Brain microvascular endothelial cell (primary cell): ENCODE measurements at regions not wholly inside any gene's neighbourhood (a gene's known extent, or its start where the extent isn't known, plus 50 kb on each side); places are given as distances from the start of the nearest gene placed in this dataset.

Experiments
- DNase-seq: peaks from one replicate; pipeline ENCODE4 v3.0.0-alpha.2; 2020
- H3K27ac ChIP-seq: fragments of 250-450 bp; sonication (Bioruptor Pico); 2 replicates; pipeline ENCODE4 v1.5.1; 2020; ENCODE audit warnings: mild to moderate bottlenecking, moderate library complexity
- H3K27me3 ChIP-seq: fragments of 250-450 bp; sonication (Bioruptor Pico); replicated peaks from 2 replicates; pipeline ENCODE4 v1.5.1; 2020; ENCODE audit warnings: mild to moderate bottlenecking
- H3K36me3 ChIP-seq: fragments of 250-450 bp; sonication (Bioruptor Pico); replicated peaks from 2 replicates; pipeline ENCODE4 v1.5.1; 2020; ENCODE audit warnings: mild to moderate bottlenecking
- H3K4me3 ChIP-seq: 2 replicates; pipeline ENCODE4 v1.5.1; 2011; ENCODE audit warnings: low read depth, mild to moderate bottlenecking, control low read depth, low read length, moderate library complexity
- in situ Hi-C: cut with HindIII; loops from 2 replicates; pipeline ENCODE4 v1.10.0; 2017; ENCODE audit warnings: low sequenced_read_pairs, low pct_ligation_motif_present
- TF ChIP-seq, protein P1 (sequence below): IDR thresholded peaks from 2 replicates; pipeline ENCODE4 v1.5.1; 2011; ENCODE audit warnings: low read depth, mild to moderate bottlenecking, moderate library complexity, low read length, control low read depth, inconsistent platforms; ENCODE audit errors: missing control alignments

GRCh38 chr5:153907170-153907775 lies 131.4 kb downstream of the FAM114A2 start:
- H3K27ac ChIP-seq: no peak overlapping the region
- H3K4me3 ChIP-seq: no peak overlapping the region
- in situ Hi-C loops: no loop called here
- no peaks in the 10 kb centered on the region for H3K27me3 ChIP-seq
- H3K36me3 ChIP-seq: no peaks in the 10 kb centered on the region
- no peak for DNase-seq
- TF ChIP-seq, protein P1, sequence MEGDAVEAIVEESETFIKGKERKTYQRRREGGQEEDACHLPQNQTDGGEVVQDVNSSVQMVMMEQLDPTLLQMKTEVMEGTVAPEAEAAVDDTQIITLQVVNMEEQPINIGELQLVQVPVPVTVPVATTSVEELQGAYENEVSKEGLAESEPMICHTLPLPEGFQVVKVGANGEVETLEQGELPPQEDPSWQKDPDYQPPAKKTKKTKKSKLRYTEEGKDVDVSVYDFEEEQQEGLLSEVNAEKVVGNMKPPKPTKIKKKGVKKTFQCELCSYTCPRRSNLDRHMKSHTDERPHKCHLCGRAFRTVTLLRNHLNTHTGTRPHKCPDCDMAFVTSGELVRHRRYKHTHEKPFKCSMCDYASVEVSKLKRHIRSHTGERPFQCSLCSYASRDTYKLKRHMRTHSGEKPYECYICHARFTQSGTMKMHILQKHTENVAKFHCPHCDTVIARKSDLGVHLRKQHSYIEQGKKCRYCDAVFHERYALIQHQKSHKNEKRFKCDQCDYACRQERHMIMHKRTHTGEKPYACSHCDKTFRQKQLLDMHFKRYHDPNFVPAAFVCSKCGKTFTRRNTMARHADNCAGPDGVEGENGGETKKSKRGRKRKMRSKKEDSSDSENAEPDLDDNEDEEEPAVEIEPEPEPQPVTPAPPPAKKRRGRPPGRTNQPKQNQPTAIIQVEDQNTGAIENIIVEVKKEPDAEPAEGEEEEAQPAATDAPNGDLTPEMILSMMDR: no peak

GRCh38 chr5:153905219-153905618 lies 133.5 kb downstream of the FAM114A2 start:
- H3K27ac ChIP-seq: no peak overlapping the region
- no peaks in the 10 kb centered on the region for H3K36me3 ChIP-seq
- DNase-seq: no peak
- TF ChIP-seq, protein P1: peak; percentile 19
- in situ Hi-C loops: no loop called here
- no peak overlapping the region for H3K4me3 ChIP-seq
- H3K27me3 ChIP-seq: no peaks in the 10 kb centered on the region

DNA sequence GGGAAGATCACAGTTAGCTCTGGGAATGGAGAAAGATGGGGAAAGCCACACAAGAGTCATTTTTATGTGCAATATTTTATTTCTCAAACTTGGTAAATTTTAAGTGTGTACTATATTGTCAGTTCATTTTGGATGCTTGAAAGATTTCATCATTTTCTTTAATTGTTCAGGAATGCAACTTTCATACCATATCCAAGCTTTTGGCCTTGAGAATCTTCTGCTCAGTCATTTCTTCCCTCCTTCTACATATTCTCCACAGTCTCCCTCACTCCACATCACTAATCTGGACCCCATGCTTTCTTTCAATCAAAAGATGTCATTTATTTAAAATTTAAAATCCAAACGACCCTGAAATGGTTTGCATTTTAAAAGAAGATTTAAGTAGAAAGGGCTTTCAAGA lies 135.4 kb downstream of the FAM114A2 start:
- in situ Hi-C loops: no loop called here
- Histone ChIP-seq H3K36me3 (no peaks in the 10 kb centered on the region), H3K27ac (no peak overlapping the region), H3K4me3 (no peak overlapping the region), H3K27me3 (no peaks in the 10 kb centered on the region)
- DNase-seq: no peak
- TF ChIP-seq, protein P1: no peak

GRCh38 chr5:153902016-153902415 lies 136.7 kb downstream of the FAM114A2 start:
- Histone ChIP-seq H3K27ac (no peak overlapping the region), H3K27me3 (no peaks in the 10 kb centered on the region), H3K4me3 (no peak overlapping the region), H3K36me3 (no peaks in the 10 kb centered on the region)
- TF ChIP-seq, protein P1: no peak
- in situ Hi-C loops: no loop called here
- no peak for DNase-seq

GRCh38 chr5:153901449-153901848 lies 137.3 kb downstream of the FAM114A2 start:
- TF ChIP-seq, protein P1: no peak
- no peaks in the 10 kb centered on the region for H3K36me3 ChIP-seq
- in situ Hi-C loops: no loop called here
- no peak overlapping the region for H3K4me3 ChIP-seq
- H3K27me3 ChIP-seq: no peaks in the 10 kb centered on the region
- DNase-seq: no peak
- no peak overlapping the region for H3K27ac ChIP-seq
